HepG2 (cell line): ENCODE measurements at regions not wholly inside any gene's neighbourhood (a gene's known extent, or its start where the extent isn't known, plus 50 kb on each side); places are given as distances from the start of the nearest gene placed in this dataset.

Experiments
- ATAC-seq: fragments of 200-7000 bp; cut with Tn5 transposase; 3 replicates; pipeline ENCODE4 v1.9.1; 2020; ENCODE audit warnings: mild to moderate bottlenecking, moderate library complexity
- BruUV-seq: library from RNA; stranded (reverse); fragments of 400-500 nt; replicated peaks from 2 replicates; lab custom pipeline; 2021; lab: Mats Ljungman, UMichigan
- CTCF ChIA-PET: fragments of 300-600 bp; formaldehyde crosslinking; extraction: SDS; loops from one replicate; lab custom pipeline; 2021; ENCODE audit warnings: low total read pairs, inconsistent platforms, low intra/inter-chr PET ratio; lab: Yijun Ruan, JAX
- POLR2A ChIA-PET: fragments of 350-600 bp; sonication (Branson Sonifier 250); formaldehyde crosslinking; loops from one replicate; lab custom pipeline; 2020; ENCODE audit warnings: antibody characterized with exemption, inconsistent platforms; lab: Yijun Ruan, JAX
- DNase-seq: peaks from one replicate; pipeline ENCODE4 v3.0.0-alpha.2; 2015; ENCODE audit warnings: low spot score
- FAIRE-seq: peaks from 3 replicates; lab custom pipeline; 2011; peaks lifted over from hg19 to GRCh38; lab: Jason Lieb, UNC
- H2AFZ ChIP-seq: one replicate; pipeline ENCODE4 v1.6.1; 2011; ENCODE audit warnings: low read length, inconsistent platforms
- H3K27ac ChIP-seq: fragments of 300-600 bp; 3 replicates; pipeline ENCODE4 v1.8.0; 2011; ENCODE audit warnings: mixed run types, mild to moderate bottlenecking, mixed read lengths, low read length, inconsistent platforms; ENCODE audit not compliant: insufficient read depth; ENCODE audit errors: extremely low read length
- H3K27me3 ChIP-seq, 2 experiments: fragments of 200-600 bp in 1 of 2; 2 replicates in 1 of 2; 3 replicates in 1 of 2; pipeline versions ENCODE4 v1.6.0 to v1.8.0; 2011; ENCODE audit warnings: low read length in 2 of 2, mild to moderate bottlenecking in 2 of 2, moderate library complexity in 2 of 2, inconsistent platforms in 1 of 2; ENCODE audit not compliant: insufficient read depth in 2 of 2, control insufficient read depth in 1 of 2
- H3K36me3 ChIP-seq, 2 experiments: fragments of 200-600 bp in 1 of 2; replicated peaks in 1 of 2; 2 replicates in 1 of 2; 3 replicates in 1 of 2; pipeline versions ENCODE4 v1.5.1 to v1.8.0; 2011; ENCODE audit warnings: low read length in 2 of 2, inconsistent platforms in 1 of 2; ENCODE audit not compliant: insufficient read depth in 2 of 2, control insufficient read depth in 1 of 2
- H3K4me1 ChIP-seq: 2 replicates; pipeline ENCODE4 v1.5.1; 2012; ENCODE audit warnings: low read length, inconsistent platforms; ENCODE audit not compliant: insufficient read depth
- H3K4me2 ChIP-seq: 2 replicates; pipeline ENCODE4 v1.6.0; 2011; ENCODE audit warnings: low read depth, low read length, inconsistent platforms
- H3K4me3 ChIP-seq, 3 experiments: fragments of 200-600 bp in 1 of 3; sonication (generic), shearing (Covaris generic) in 1 of 3; replicated peaks in 1 of 3; 2 replicates each; pipeline ENCODE4 v1.5.1; 2011 to 2016; ENCODE audit warnings: low read length in 3 of 3, inconsistent platforms in 2 of 3, low read depth in 2 of 3, mild to moderate bottlenecking in 2 of 3, control low read depth in 1 of 3, mixed read lengths in 1 of 3; ENCODE audit not compliant: insufficient read depth in 1 of 3
- H3K79me2 ChIP-seq: one replicate; pipeline ENCODE4 v1.6.1; 2011; ENCODE audit warnings: low read length, inconsistent platforms; ENCODE audit not compliant: insufficient read depth
- H3K9ac ChIP-seq: 2 replicates; pipeline ENCODE4 v1.6.0; 2011; ENCODE audit warnings: mild to moderate bottlenecking, low read depth, low read length, inconsistent platforms; ENCODE audit not compliant: insufficient read depth
- H3K9me3 ChIP-seq: 2 replicates; pipeline ENCODE4 v1.5.1; 2012; ENCODE audit warnings: mild to moderate bottlenecking, low read length
- H4K20me1 ChIP-seq: 2 replicates; pipeline ENCODE4 v1.6.0; 2011; ENCODE audit warnings: inconsistent platforms, mild to moderate bottlenecking, low read length, moderate library complexity; ENCODE audit not compliant: insufficient read depth
- ARNT2 ChIP-seq: sonication (generic); formaldehyde crosslinking; IDR thresholded peaks from 2 replicates; pipeline ENCODE4 v1.8.0; 2022; ENCODE audit warnings: mild to moderate bottlenecking, low read depth, missing genetic modification reagents, moderate library complexity
- CCDC6 ChIP-seq: sonication (generic); formaldehyde crosslinking; IDR thresholded peaks from 2 replicates; pipeline ENCODE4 v1.8.1; 2022; ENCODE audit warnings: mild to moderate bottlenecking, missing genetic modification reagents, moderate library complexity
- MTA3 ChIP-seq: sonication (generic); formaldehyde crosslinking; IDR thresholded peaks from 2 replicates; pipeline ENCODE4 v1.4.0; 2020; ENCODE audit warnings: missing genetic modification reagents
- NFRKB ChIP-seq: fragments of 450-650 bp; IDR thresholded peaks from 2 replicates; pipeline ENCODE4 v1.6.1; 2017
- SMAD3 ChIP-seq: sonication (generic); formaldehyde crosslinking; IDR thresholded peaks from 2 replicates; pipeline ENCODE4 v1.4.0; 2020; ENCODE audit warnings: missing genetic modification reagents
- TRAFD1 ChIP-seq: sonication (generic); formaldehyde crosslinking; IDR thresholded peaks from 2 replicates; pipeline ENCODE4 v1.5.1; 2020; ENCODE audit warnings: missing genetic modification reagents, mild to moderate bottlenecking, borderline replicate concordance
- ZNF552 ChIP-seq: sonication (generic); formaldehyde crosslinking; IDR thresholded peaks from 2 replicates; pipeline ENCODE4 v1.9.0; 2022; ENCODE audit warnings: missing genetic modification reagents, mild to moderate bottlenecking, borderline replicate concordance
- ZNF567 ChIP-seq: sonication (generic); formaldehyde crosslinking; IDR thresholded peaks from 2 replicates; pipeline ENCODE4 v1.8.1; 2023; ENCODE audit warnings: mild to moderate bottlenecking, missing genetic modification reagents, borderline replicate concordance
- WGBS: methylation state at CpG from one replicate; pipeline ENCODE4 v1.1.6; 2017; ENCODE audit warnings: low lambda C conversion rate; 5-methylcytosine and 5-hydroxymethylcytosine counted together
- in situ Hi-C: cut with HindIII; loops from 2 replicates; pipeline ENCODE4 v1.10.0; 2017; ENCODE audit warnings: low pct_unique_long_range_greater_than_20kb; ENCODE audit not compliant: extremely low pct_ligation_motif_present
- intact Hi-C: fragments of 100-400 bp; cut with micrococcal nuclease; formaldehyde crosslinking; loops from one replicate; pipeline ENCODE4 v1.10.0; 2022; ENCODE audit not compliant: unreplicated experiment
- TF ChIP-seq, protein P1 (sequence below): IDR thresholded peaks from 2 replicates; pipeline ENCODE4 v1.6.1; 2016; ENCODE audit warnings: missing genetic modification reagents, missing compliant biosample characterization
- TF ChIP-seq, protein P2 (sequence below): IDR thresholded peaks from 2 replicates; pipeline ENCODE4 v1.6.1; 2016; ENCODE audit warnings: low read depth, borderline replicate concordance
- TF ChIP-seq, protein P3 (sequence below): sonication (generic); formaldehyde crosslinking; IDR thresholded peaks from one replicate; pipeline ENCODE4 v1.5.1; 2020; ENCODE audit warnings: mild to moderate bottlenecking, missing genetic modification reagents; ENCODE audit errors: not compliant biosample characterization

- intact Hi-C loops (no loop called here), in situ Hi-C loops (no loop called here)
- DNase-seq, result no peak
- POLR2A ChIA-PET, result no interaction called here
- H3K4me3 ChIP-seq, result no peak overlapping the region
- no peak overlapping the region for H3K27ac ChIP-seq
- ATAC-seq, result no peak
- CTCF ChIA-PET, result no interaction called here
- no peaks in the 10 kb centered on the region for H3K9me3 ChIP-seq
- no peaks in the 10 kb centered on the region for H3K79me2 ChIP-seq
- no peaks in the 10 kb centered on the region for H3K27me3 ChIP-seq
- no peak overlapping the region for H2AFZ ChIP-seq
- BruUV-seq, result no TSS peak
- no peak overlapping the region for H3K4me2 ChIP-seq
- WGBS, result 16% methylated on average over 6 of the region's 6 CpGs
- no peaks in the 10 kb centered on the region for H3K4me1 ChIP-seq
- TF ChIP-seq, protein P1, sequence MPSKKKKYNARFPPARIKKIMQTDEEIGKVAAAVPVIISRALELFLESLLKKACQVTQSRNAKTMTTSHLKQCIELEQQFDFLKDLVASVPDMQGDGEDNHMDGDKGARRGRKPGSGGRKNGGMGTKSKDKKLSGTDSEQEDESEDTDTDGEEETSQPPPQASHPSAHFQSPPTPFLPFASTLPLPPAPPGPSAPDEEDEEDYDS (CRISPR knock-in tag), result no peak
- TF ChIP-seq ZNF552 (CRISPR knock-in tag) (no peak), ARNT2 (no peak), SMAD3 (CRISPR knock-in tag) (no peak), TRAFD1 (no peak), MTA3 (CRISPR knock-in tag) (no peak), NFRKB (no peak), CCDC6 (no peak), ZNF567 (CRISPR knock-in tag) (no peak)
- TF ChIP-seq, protein P2, sequence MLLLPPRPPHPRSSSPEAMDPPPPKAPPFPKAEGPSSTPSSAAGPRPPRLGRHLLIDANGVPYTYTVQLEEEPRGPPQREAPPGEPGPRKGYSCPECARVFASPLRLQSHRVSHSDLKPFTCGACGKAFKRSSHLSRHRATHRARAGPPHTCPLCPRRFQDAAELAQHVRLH (CRISPR knock-in tag), result no peak
- TF ChIP-seq, protein P3, sequence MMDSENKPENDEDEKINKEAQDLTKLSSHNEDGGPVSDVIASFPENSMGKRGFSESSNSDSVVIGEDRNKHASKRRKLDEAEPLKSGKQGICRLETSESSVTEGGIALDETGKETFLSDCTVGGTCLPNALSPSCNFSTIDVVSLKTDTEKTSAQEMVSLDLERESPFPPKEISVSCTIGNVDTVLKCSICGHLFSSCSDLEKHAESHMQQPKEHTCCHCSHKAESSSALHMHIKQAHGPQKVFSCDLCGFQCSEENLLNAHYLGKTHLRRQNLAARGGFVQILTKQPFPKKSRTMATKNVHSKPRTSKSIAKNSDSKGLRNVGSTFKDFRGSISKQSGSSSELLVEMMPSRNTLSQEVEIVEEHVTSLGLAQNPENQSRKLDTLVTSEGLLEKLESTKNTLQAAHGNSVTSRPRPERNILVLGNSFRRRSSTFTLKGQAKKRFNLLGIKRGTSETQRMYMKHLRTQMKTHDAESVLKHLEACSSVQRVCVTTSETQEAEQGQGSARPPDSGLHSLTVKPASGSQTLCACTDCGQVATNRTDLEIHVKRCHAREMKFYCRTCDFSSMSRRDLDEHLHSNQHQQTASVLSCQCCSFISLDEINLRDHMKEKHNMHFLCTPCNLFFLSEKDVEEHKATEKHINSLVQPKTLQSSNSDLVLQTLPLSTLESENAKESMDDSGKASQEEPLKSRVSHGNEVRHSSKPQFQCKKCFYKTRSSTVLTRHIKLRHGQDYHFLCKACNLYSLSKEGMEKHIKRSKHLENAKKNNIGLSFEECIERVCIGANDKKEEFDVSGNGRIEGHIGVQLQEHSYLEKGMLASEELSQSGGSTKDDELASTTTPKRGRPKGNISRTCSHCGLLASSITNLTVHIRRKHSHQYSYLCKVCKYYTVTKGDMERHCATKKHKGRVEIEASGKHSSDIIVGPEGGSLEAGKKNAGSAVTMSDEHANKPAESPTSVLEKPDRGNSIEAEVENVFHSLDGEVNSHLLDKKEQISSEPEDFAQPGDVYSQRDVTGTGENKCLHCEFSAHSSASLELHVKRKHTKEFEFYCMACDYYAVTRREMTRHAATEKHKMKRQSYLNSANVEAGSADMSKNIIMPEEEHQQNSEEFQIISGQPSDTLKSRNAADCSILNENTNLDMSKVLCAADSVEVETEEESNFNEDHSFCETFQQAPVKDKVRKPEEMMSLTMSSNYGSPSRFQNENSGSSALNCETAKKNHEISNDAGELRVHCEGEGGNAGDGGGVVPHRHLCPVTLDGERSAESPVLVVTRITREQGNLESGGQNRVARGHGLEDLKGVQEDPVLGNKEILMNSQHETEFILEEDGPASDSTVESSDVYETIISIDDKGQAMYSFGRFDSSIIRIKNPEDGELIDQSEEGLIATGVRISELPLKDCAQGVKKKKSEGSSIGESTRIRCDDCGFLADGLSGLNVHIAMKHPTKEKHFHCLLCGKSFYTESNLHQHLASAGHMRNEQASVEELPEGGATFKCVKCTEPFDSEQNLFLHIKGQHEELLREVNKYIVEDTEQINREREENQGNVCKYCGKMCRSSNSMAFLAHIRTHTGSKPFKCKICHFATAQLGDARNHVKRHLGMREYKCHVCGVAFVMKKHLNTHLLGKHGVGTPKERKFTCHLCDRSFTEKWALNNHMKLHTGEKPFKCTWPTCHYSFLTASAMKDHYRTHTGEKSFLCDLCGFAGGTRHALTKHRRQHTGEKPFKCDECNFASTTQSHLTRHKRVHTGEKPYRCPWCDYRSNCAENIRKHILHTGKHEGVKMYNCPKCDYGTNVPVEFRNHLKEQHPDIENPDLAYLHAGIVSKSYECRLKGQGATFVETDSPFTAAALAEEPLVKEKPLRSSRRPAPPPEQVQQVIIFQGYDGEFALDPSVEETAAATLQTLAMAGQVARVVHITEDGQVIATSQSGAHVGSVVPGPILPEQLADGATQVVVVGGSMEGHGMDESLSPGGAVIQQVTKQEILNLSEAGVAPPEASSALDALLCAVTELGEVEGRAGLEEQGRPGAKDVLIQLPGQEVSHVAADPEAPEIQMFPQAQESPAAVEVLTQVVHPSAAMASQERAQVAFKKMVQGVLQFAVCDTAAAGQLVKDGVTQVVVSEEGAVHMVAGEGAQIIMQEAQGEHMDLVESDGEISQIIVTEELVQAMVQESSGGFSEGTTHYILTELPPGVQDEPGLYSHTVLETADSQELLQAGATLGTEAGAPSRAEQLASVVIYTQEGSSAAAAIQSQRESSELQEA (CRISPR knock-in tag), result no peak
- no peaks in the 10 kb centered on the region for H3K36me3 ChIP-seq
- H3K9ac ChIP-seq, result no peak overlapping the region
- FAIRE-seq, result no peak
- H4K20me1 ChIP-seq, result no peaks in the 10 kb centered on the region
These were observed 220.8 kb downstream of the SNX18 start for GRCh38 chr5:54738118-54738972.
